IMR-90 (cell line): ENCODE measurements at regions not wholly inside any gene's neighbourhood (a gene's known extent, or its start where the extent isn't known, plus 50 kb on each side); places are given as distances from the start of the nearest gene placed in this dataset.

Source experiments
- ATAC-seq: fragments of 200-7000 bp; cut with Tn5 transposase; 2 replicates; pipeline ENCODE4 v1.9.1; 2020; ENCODE audit warnings: low read depth, mild to moderate bottlenecking, moderate library complexity
- BruUV-seq: library from RNA; stranded (reverse); fragments of 400-500 nt; replicated peaks from 2 replicates; lab custom pipeline; 2021; lab: Mats Ljungman, UMichigan
- CTCF ChIA-PET: fragments of 300-600 bp; formaldehyde crosslinking; extraction: SDS; loops from one replicate; lab custom pipeline; 2021; ENCODE audit warnings: antibody characterized with exemption; lab: Yijun Ruan, JAX
- POLR2A ChIA-PET: fragments of 300-600 bp; sonication (Branson Sonifier 250); formaldehyde crosslinking; loops from one replicate; lab custom pipeline; 2022; ENCODE audit warnings: antibody characterized with exemption; ENCODE audit not compliant: unreplicated experiment; lab: Charles Lee
- DNase-seq: peaks from one replicate; pipeline ENCODE4 v3.0.0; 2013
- H2AFZ ChIP-seq: replicated peaks from 2 replicates; pipeline ENCODE3; 2013; ENCODE audit warnings: low read length, mild to moderate bottlenecking; ENCODE audit not compliant: poor library complexity
- H2AK5ac ChIP-seq: 2 replicates; pipeline ENCODE4 v1.6.1; 2013; ENCODE audit warnings: low read depth, low read length, inconsistent platforms
- H2AK9ac ChIP-seq: replicated peaks from 2 replicates; pipeline ENCODE3; 2013; ENCODE audit warnings: mild to moderate bottlenecking, low read depth, low read length, moderate library complexity; ENCODE audit not compliant: poor library complexity
- H2BK120ac ChIP-seq: 2 replicates; pipeline ENCODE4 v1.6.1; 2013; ENCODE audit warnings: low read depth, low read length, inconsistent platforms
- H2BK15ac ChIP-seq: 3 replicates; pipeline ENCODE4 v1.6.1; 2013; ENCODE audit warnings: low read depth, low read length, inconsistent platforms
- H2BK20ac ChIP-seq: 2 replicates; pipeline ENCODE4 v1.6.1; 2013; ENCODE audit warnings: low read depth, mild to moderate bottlenecking, inconsistent platforms, low read length, moderate library complexity
- H2BK5ac ChIP-seq: 2 replicates; pipeline ENCODE4 v1.6.1; 2013; ENCODE audit warnings: mild to moderate bottlenecking, low read depth, low read length, inconsistent platforms; ENCODE audit not compliant: poor library complexity, severe bottlenecking
- H3K14ac ChIP-seq: replicated peaks from 2 replicates; pipeline ENCODE4 v1.6.1; 2013; ENCODE audit warnings: low read depth, low read length, inconsistent platforms
- H3K18ac ChIP-seq: 2 replicates; pipeline ENCODE4 v1.6.1; 2013; ENCODE audit warnings: low read depth, low read length, control low read depth
- H3K23ac ChIP-seq: 2 replicates; pipeline ENCODE4 v1.6.1; 2013; ENCODE audit warnings: low read depth, low read length, inconsistent platforms
- H3K27ac ChIP-seq: 2 replicates; pipeline ENCODE4 v1.5.1; 2013; ENCODE audit warnings: mild to moderate bottlenecking, control low read depth, low read length; ENCODE audit not compliant: insufficient read depth
- H3K27me3 ChIP-seq: 2 replicates; pipeline ENCODE4 v1.6.1; 2013; ENCODE audit warnings: low read length; ENCODE audit not compliant: control insufficient read depth, insufficient read depth
- H3K36me3 ChIP-seq: 2 replicates; pipeline ENCODE4 v1.6.1; 2013; ENCODE audit warnings: low read length, mixed read lengths; ENCODE audit not compliant: control insufficient read depth, insufficient read depth
- H3K4ac ChIP-seq: 2 replicates; pipeline ENCODE4 v1.6.1; 2013; ENCODE audit warnings: low read depth, low read length, inconsistent platforms
- H3K4me1 ChIP-seq: 2 replicates; pipeline ENCODE4 v1.6.1; 2013; ENCODE audit warnings: low read length, mixed read lengths; ENCODE audit not compliant: control insufficient read depth, insufficient read depth
- H3K4me2 ChIP-seq: 2 replicates; pipeline ENCODE4 v1.6.1; 2013; ENCODE audit warnings: low read depth, mild to moderate bottlenecking, control low read depth, low read length, moderate library complexity
- H3K4me3 ChIP-seq: 2 replicates; pipeline ENCODE4 v1.5.1; 2013; ENCODE audit warnings: low read depth, mild to moderate bottlenecking, control low read depth, low read length, moderate library complexity; ENCODE audit not compliant: insufficient read depth
- H3K56ac ChIP-seq: 2 replicates; pipeline ENCODE4 v1.6.1; 2013; ENCODE audit warnings: low read length, inconsistent platforms; ENCODE audit not compliant: insufficient read depth; ENCODE audit errors: extremely low read depth
- H3K79me1 ChIP-seq, 2 experiments: 2 replicates each; pipeline ENCODE4 v1.6.1; 2013; ENCODE audit warnings: low read length in 2 of 2, inconsistent platforms in 1 of 2, low read depth in 1 of 2
- H3K9ac ChIP-seq: 2 replicates; pipeline ENCODE4 v1.6.1; 2013; ENCODE audit warnings: low read depth, low read length, control low read depth
- H3K9me1 ChIP-seq: 2 replicates; pipeline ENCODE4 v1.6.1; 2013; ENCODE audit warnings: low read length, inconsistent platforms; ENCODE audit not compliant: insufficient read depth
- H3K9me3 ChIP-seq: 2 replicates; pipeline ENCODE4 v1.6.1; 2013; ENCODE audit warnings: low read length; ENCODE audit not compliant: control insufficient read depth, insufficient read depth
- H4K20me1 ChIP-seq: 2 replicates; pipeline ENCODE4 v1.6.1; 2013; ENCODE audit warnings: low read length, inconsistent platforms; ENCODE audit not compliant: insufficient read depth
- H4K5ac ChIP-seq: 2 replicates; pipeline ENCODE4 v1.6.1; 2013; ENCODE audit warnings: mild to moderate bottlenecking, low read depth, low read length, control low read depth
- H4K8ac ChIP-seq, 2 experiments: 2 replicates each; pipeline ENCODE4 v1.6.1; 2013; ENCODE audit warnings: low read depth in 2 of 2, low read length in 2 of 2, control low read depth in 1 of 2, inconsistent platforms in 1 of 2
- H4K91ac ChIP-seq: 2 replicates; pipeline ENCODE4 v1.6.1; 2013; ENCODE audit warnings: low read depth, low read length, inconsistent platforms; ENCODE audit not compliant: insufficient read depth
- dilution Hi-C: fragments of 300-500 bp; cut with HindIII; formaldehyde crosslinking; loops from one replicate; pipeline ENCODE4 v1.14.3; 2018; ENCODE audit warnings: low sequenced_read_pairs; ENCODE audit not compliant: unreplicated experiment
- in situ Hi-C: fragments of 300-500 bp; cut with MboI; formaldehyde crosslinking; loops from 3 replicates; pipeline ENCODE4 v1.14.3; 2019; ENCODE audit warnings: low sequenced_read_pairs, inconsistent platforms, mixed read lengths
- intact Hi-C: fragments of 100-400 bp; cut with micrococcal nuclease; formaldehyde crosslinking; loops from 2 replicates; pipeline ENCODE4 v1.10.0; 2022
- TF ChIP-seq, protein P1 (sequence below): fragments of 150-350 bp; IDR thresholded peaks from 2 replicates; pipeline ENCODE4 v1.6.1; 2016; ENCODE audit warnings: low read depth, mild to moderate bottlenecking, low read length, moderate library complexity, borderline replicate concordance

- Histone ChIP-seq H3K27ac (no peak overlapping the region), H3K4ac (no peak overlapping the region), H3K56ac (no peak overlapping the region), H2BK15ac (no peak overlapping the region), H3K4me1 (no peaks in the 10 kb centered on the region), H3K27me3 (no peaks in the 10 kb centered on the region), H3K18ac (no peak overlapping the region), H3K4me2 (no peak overlapping the region), H3K23ac (no peak overlapping the region), H2AFZ (no peak overlapping the region), H4K20me1 (no peaks in the 10 kb centered on the region), H3K79me1 (no peaks in the 10 kb centered on the region), H3K9ac (no peak overlapping the region), H3K36me3 (no peaks in the 10 kb centered on the region), H3K9me3 (peaks cover 4% of the 10 kb centered on the region; the same call in 1 of the 2 replicates), H4K5ac (no peak overlapping the region), H3K4me3 (no peak overlapping the region), H3K9me1 (no peaks in the 10 kb centered on the region), H2BK120ac (no peak overlapping the region), H2BK20ac (no peak overlapping the region), H3K14ac (no peak overlapping the region), H2AK5ac (no peak overlapping the region), H4K8ac (no peak overlapping the region), H2BK5ac (no peak overlapping the region), H2AK9ac (no peak overlapping the region), H4K91ac (no peak overlapping the region)
- no TSS peak for BruUV-seq
- DNase-seq (no peak), ATAC-seq (no peak)
- TF ChIP-seq, protein P1, sequence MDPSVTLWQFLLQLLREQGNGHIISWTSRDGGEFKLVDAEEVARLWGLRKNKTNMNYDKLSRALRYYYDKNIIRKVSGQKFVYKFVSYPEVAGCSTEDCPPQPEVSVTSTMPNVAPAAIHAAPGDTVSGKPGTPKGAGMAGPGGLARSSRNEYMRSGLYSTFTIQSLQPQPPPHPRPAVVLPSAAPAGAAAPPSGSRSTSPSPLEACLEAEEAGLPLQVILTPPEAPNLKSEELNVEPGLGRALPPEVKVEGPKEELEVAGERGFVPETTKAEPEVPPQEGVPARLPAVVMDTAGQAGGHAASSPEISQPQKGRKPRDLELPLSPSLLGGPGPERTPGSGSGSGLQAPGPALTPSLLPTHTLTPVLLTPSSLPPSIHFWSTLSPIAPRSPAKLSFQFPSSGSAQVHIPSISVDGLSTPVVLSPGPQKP = no peak
- CTCF ChIA-PET = no interaction called here
- intact Hi-C loops (no loop called here), in situ Hi-C loops (no loop called here), dilution Hi-C loops (no loop called here)
- POLR2A ChIA-PET = no interaction called here
Measured at GRCh38 chr13:87533776-87534175, 137.4 kb upstream of the SLITRK5 start.
